ENCODE measurements at regions not wholly inside any gene's neighbourhood (a gene's known extent, or its start where the extent isn't known, plus 50 kb on each side); places are given as distances from the start of the nearest gene placed in this dataset.
"Not testable (repeated sequence)": the region's sequence is repeated elsewhere in the genome, so short reads cannot be mapped to it uniquely, and the experiment has no call there.

- DNase-seq = no peak
Observed at GRCh38 chr10:7056216-7056615, 354.6 kb downstream of the SFMBT2 start.

GRCh38 chr10:7054915-7055314 lies 355.9 kb downstream of the SFMBT2 start:
- DNase-seq = no peak

- no peak for DNase-seq
Observed at GRCh38 chr10:7053195-7053594, 357.6 kb downstream of the SFMBT2 start.

GRCh38 chr10:7050024-7050423 lies 360.8 kb downstream of the SFMBT2 start:
- DNase-seq = not testable (repeated sequence)

- no peak for DNase-seq
Observed at GRCh38 chr10:7048061-7048460, 362.8 kb downstream of the SFMBT2 start.

GRCh38 chr10:7046615-7047014 lies 364.2 kb downstream of the SFMBT2 start:
- DNase-seq = no peak

GRCh38 chr10:7045891-7046599 lies 364.8 kb downstream of the SFMBT2 start:
- no peak for DNase-seq

GRCh38 chr10:7043055-7043653 lies 367.7 kb downstream of the SFMBT2 start:
- DNase-seq = no peak

GRCh38 chr10:7042419-7043054 lies 368.3 kb downstream of the SFMBT2 start:
- no peak for DNase-seq

GRCh38 chr10:7042000-7042399 lies 368.8 kb downstream of the SFMBT2 start:
- no peak for DNase-seq

GRCh38 chr10:7040681-7041080 lies 370.2 kb downstream of the SFMBT2 start:
- no peak for DNase-seq

- no peak for DNase-seq
Observed at GRCh38 chr10:7039859-7040258, 371.0 kb downstream of the SFMBT2 start.

- DNase-seq = no peak
Observed at GRCh38 chr10:7038416-7038815, 372.4 kb downstream of the SFMBT2 start.

- DNase-seq = not testable (repeated sequence)
Observed at GRCh38 chr10:7037434-7037833, 373.4 kb downstream of the SFMBT2 start.

GRCh38 chr10:7036951-7037350 lies 373.9 kb downstream of the SFMBT2 start:
- no peak for DNase-seq

- DNase-seq = no peak
Observed at GRCh38 chr10:7035126-7035761, 375.6 kb downstream of the SFMBT2 start.

GRCh38 chr10:7033031-7033430 lies 377.8 kb downstream of the SFMBT2 start:
- DNase-seq = no peak

- no peak for DNase-seq
Observed at GRCh38 chr10:7030134-7030855, 380.5 kb downstream of the SFMBT2 start.

- no peak for DNase-seq
Observed at GRCh38 chr10:7029672-7030071, 381.2 kb downstream of the SFMBT2 start.

GRCh38 chr10:7028809-7029166 lies 382.0 kb downstream of the SFMBT2 start:
- DNase-seq = no peak

GRCh38 chr10:7027913-7028808 lies 382.7 kb downstream of the SFMBT2 start:
- DNase-seq = no peak

GRCh38 chr10:7027237-7027912 lies 383.5 kb downstream of the SFMBT2 start:
- DNase-seq = no peak

All from NCI-H146 (cell line).